ENCODE measurements at regions not wholly inside any gene's neighbourhood (a gene's known extent, or its start where the extent isn't known, plus 50 kb on each side); places are given as distances from the start of the nearest gene placed in this dataset.
"Not testable (repeated sequence)": the region's sequence is repeated elsewhere in the genome, so short reads cannot be mapped to it uniquely, and the experiment has no call there.

DNA sequence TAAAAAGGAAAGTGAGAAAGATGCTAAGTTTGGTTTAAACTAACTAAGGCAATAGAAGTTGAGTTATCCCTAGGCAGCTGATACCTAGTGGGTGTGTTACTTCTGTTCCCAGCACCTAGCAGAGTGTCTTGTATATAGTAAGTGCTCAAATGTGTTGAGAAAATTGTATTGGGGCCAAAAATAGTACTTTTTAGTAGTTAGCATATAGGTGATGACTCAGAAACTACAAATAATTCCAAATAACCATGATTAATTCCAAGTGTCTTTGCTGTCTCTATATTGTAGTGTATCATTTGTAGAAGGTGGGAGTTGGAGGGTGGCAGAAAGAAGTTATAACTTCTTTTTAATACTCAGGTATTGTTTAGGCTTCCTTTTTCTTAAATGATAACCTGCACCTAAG is 362.7 kb downstream of the RND3 start:
- H3K4me1 ChIP-seq: no peaks in the 10 kb centered on the region
- DNase-seq: no peak
- no peak overlapping the region for H3K4me3 ChIP-seq
- no peaks in the 10 kb centered on the region for H3K9me3 ChIP-seq (replicated peaks)
- intact Hi-C loops (cut with micrococcal nuclease): no loop called here
- TF ChIP-seq, protein P1, sequence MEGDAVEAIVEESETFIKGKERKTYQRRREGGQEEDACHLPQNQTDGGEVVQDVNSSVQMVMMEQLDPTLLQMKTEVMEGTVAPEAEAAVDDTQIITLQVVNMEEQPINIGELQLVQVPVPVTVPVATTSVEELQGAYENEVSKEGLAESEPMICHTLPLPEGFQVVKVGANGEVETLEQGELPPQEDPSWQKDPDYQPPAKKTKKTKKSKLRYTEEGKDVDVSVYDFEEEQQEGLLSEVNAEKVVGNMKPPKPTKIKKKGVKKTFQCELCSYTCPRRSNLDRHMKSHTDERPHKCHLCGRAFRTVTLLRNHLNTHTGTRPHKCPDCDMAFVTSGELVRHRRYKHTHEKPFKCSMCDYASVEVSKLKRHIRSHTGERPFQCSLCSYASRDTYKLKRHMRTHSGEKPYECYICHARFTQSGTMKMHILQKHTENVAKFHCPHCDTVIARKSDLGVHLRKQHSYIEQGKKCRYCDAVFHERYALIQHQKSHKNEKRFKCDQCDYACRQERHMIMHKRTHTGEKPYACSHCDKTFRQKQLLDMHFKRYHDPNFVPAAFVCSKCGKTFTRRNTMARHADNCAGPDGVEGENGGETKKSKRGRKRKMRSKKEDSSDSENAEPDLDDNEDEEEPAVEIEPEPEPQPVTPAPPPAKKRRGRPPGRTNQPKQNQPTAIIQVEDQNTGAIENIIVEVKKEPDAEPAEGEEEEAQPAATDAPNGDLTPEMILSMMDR (IDR thresholded peaks at IDR 0.05; ENCODE audit: borderline replicate concordance): no peak
- H3K27me3 ChIP-seq (ENCODE audit: low read depth): no peaks in the 10 kb centered on the region
- no peaks in the 10 kb centered on the region for H3K36me3 ChIP-seq
- H3K27ac ChIP-seq (replicated peaks): no peak overlapping the region

DNA sequence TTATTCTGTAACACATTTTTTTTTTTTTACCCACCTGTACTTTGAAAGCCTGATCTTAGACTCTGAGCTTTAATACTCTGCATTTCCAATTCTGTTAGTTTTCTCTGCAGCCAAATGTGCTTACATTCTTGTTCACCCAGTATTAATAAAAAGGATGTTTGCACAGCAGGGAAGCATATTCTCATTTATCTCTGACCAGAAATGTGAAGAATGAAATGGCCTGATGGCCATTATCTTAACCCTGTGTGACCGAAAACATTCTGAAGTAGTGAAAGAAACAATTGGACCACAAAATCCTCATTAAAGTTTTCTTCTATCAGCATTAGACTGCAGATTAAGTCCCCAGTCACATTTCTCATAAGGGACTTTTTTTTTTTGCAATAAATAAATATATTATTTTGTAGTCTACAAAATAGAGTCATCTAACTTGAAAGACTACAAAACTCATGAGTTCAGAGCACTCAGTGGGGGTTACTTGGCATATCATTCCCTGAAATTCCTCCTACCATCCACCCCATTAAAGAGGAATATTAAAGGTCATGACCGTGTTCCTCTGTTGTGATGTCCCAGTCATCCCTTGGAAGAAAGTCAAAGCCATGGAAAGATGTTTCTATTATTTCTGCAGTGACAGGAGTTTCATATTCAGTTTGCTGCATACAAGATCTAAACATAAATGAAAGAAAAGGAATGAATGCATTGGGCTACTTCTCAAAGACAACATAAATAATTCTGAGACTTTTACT is 364.4 kb downstream of the RND3 start:
- Histone ChIP-seq H3K27me3 (ENCODE audit: low read depth) (no peaks in the 10 kb centered on the region), H3K36me3 (no peaks in the 10 kb centered on the region), H3K27ac (replicated peaks) (no peak overlapping the region), H3K4me3 (no peak overlapping the region), H3K9me3 (replicated peaks) (no peaks in the 10 kb centered on the region), H3K4me1 (no peaks in the 10 kb centered on the region)
- TF ChIP-seq, protein P1 (IDR thresholded peaks at IDR 0.05; ENCODE audit: borderline replicate concordance): no peak
- intact Hi-C loops (cut with micrococcal nuclease): no loop called here
- no peak for DNase-seq

DNA sequence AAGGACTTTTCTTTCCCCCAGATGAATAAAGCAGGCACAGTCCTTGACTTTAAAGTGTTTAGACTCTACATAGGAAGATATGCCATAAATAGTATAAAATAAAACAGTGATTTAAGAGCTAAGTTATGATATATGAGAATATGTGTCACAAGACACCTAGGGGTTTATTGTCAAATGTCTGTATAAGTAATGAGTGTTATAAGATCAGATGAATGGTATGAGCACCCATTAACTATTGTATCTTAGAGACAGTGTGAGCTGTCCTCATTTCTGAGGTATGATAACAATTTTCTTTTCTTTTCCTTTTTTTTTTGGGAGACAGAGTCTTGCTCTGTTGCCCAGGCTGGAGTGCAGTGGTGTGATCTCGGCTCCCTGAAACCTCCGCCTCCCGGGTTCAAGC is 365.3 kb downstream of the RND3 start:
- H3K27ac ChIP-seq (replicated peaks): no peak overlapping the region
- no peaks in the 10 kb centered on the region for H3K9me3 ChIP-seq (replicated peaks)
- H3K27me3 ChIP-seq (ENCODE audit: low read depth): no peaks in the 10 kb centered on the region
- DNase-seq: no peak
- TF ChIP-seq, protein P1 (IDR thresholded peaks at IDR 0.05; ENCODE audit: borderline replicate concordance): no peak
- H3K36me3 ChIP-seq: no peaks in the 10 kb centered on the region
- intact Hi-C loops (cut with micrococcal nuclease): no loop called here
- H3K4me3 ChIP-seq: no peak overlapping the region
- no peaks in the 10 kb centered on the region for H3K4me1 ChIP-seq

DNA sequence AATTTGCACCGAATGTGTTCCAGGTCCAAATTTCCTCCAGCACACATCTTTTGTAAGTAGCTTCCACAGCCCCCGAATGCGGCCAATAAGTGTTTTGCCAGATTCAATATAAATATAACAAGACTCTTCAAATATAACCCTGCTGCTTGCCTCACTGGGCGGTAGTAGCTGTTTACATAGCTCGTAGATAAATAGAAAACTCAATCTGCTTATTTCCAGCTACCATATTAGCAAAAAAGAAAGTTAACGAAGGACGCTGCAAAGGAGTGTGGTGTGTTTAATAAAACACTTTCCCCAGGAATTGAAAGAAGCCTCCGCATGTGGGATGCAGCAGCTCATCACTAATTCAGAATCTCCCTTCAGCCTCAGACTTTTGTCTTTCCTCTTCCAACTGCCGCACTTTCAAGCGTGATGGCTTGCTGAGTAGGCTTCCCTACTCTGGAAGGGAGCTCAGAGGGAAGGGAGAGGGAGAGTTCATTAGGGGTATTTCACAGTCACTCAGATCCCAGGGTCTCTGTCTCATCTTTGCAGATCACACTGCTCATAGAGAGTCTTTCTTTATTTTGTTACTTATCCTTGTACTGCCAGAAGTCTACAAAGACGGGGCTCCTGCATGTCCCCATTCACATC is 367.0 kb downstream of the RND3 start:
- Histone ChIP-seq H3K9me3 (replicated peaks) (no peaks in the 10 kb centered on the region), H3K4me1 (no peaks in the 10 kb centered on the region), H3K27me3 (ENCODE audit: low read depth) (no peaks in the 10 kb centered on the region), H3K27ac (replicated peaks) (no peak overlapping the region), H3K36me3 (no peaks in the 10 kb centered on the region), H3K4me3 (no peak overlapping the region)
- DNase-seq: no peak
- intact Hi-C loops (cut with micrococcal nuclease): no loop called here
- TF ChIP-seq, protein P1 (IDR thresholded peaks at IDR 0.05; ENCODE audit: borderline replicate concordance): no peak

DNA sequence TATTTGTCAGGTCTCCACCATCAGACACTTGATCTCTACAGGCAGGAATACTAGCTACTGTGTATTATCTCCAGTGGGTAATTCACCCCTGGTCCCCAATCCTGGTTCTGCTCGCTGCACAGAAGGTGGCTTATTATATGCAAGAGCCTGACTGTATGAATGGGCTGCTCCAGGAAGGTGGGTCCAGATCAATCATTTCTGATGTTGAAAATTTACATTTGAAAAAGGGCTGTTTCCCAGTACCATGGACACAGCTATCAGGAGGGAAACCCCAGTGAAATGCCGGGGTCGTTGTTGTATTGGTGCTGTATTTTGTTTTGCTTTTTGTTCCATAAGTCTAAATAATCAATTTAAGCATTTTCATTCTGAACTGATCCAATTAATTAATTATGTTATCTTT is 367.6 kb downstream of the RND3 start:
- H3K36me3 ChIP-seq: no peaks in the 10 kb centered on the region
- H3K27me3 ChIP-seq (ENCODE audit: low read depth): no peaks in the 10 kb centered on the region
- DNase-seq: no peak
- intact Hi-C loops (cut with micrococcal nuclease): no loop called here
- H3K9me3 ChIP-seq (replicated peaks): no peaks in the 10 kb centered on the region
- no peaks in the 10 kb centered on the region for H3K4me1 ChIP-seq
- H3K27ac ChIP-seq (replicated peaks): no peak overlapping the region
- TF ChIP-seq, protein P1 (IDR thresholded peaks at IDR 0.05; ENCODE audit: borderline replicate concordance): no peak
- no peak overlapping the region for H3K4me3 ChIP-seq

DNA sequence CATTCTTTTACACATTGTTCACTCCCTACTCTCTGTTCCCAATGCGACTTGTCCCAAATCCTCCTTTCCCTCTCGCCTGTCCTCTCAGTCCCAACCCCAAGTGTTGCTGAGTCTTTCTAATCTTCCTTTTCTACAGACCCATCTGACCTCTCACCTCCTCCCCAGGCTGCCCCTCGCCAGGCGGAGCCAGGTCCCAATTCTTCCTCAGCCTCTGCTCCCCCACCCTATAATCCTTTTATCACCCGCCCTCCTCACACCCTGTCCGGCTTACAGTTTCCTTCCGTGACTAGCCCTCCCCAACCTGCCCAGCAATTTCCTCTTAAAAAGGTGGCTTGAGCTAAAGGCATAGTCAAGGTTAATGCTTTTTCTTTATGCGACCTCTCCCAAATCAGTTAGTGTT is 373.4 kb downstream of the RND3 start:
- H3K4me1 ChIP-seq; intact Hi-C loops (cut with micrococcal nuclease); H3K4me3 ChIP-seq; H3K27ac ChIP-seq (replicated peaks); DNase-seq; H3K9me3 ChIP-seq (replicated peaks); H3K27me3 ChIP-seq (ENCODE audit: low read depth); H3K36me3 ChIP-seq: not testable (repeated sequence)
